ENCODE measurements at regions not wholly inside any gene's neighbourhood (a gene's known extent, or its start where the extent isn't known, plus 50 kb on each side); places are given as distances from the start of the nearest gene placed in this dataset.
A peak's percentile ranks its signal among the peaks of the same experiment; 100 is the strongest.

DNA sequence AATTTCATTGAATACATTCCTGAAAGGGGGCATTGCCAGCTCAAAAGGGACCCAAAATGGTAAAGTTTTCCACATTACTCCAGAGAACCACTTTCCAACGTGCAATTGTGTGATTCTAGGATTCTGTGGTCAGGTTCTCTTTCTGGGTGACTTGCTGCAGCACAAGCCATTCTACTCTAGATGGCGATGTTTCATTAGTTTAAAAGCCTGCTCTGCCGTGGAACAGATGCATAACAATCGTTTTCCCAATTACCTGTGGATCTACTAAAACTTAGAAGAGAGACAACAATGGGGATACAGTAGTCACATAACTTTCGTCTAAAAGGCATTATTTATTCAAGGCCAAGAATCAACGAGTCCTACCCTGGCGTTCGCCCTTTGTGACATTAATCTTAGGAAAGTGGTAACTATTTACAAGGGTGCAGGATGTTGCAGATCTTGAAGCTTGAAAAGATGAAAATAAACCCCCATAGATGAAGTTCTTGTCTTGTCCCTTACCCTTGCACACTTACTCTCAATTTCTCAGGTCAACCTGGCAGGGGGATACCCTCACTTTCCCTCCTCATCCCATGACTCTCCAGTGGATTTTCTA, 400.9 kb downstream of the SNAPC1 start:
- no peak overlapping the region for H3K9ac ChIP-seq (ENCODE audit: control insufficient read depth, extremely low read depth, insufficient read depth, low read length)
- no peaks in the 10 kb centered on the region for H3K36me3 ChIP-seq (ENCODE audit: control insufficient read depth in 2 of 2, extremely low read depth in 1 of 2, insufficient read depth in 2 of 2, low read length in 2 of 2)
- H3K79me2 ChIP-seq (ENCODE audit: control insufficient read depth, insufficient read depth, low read length) = no peaks in the 10 kb centered on the region
- no peak for TF ChIP-seq EZH2 (IDR thresholded peaks at IDR 0.05; ENCODE audit: low read length)
- peak; percentile 66 to 81 (median 71) for TF ChIP-seq CTCF (optimal IDR thresholded peaks at IDR 0.05 in 1 of 3, IDR thresholded peaks at IDR 0.05 in 1 of 3, conservative IDR thresholded peaks at IDR 0.05 in 1 of 3; ENCODE audit: extremely low read depth in 1 of 3, insufficient read depth in 2 of 3, low read length in 3 of 3)
- H3K4me2 ChIP-seq (ENCODE audit: control insufficient read depth, extremely low read depth, insufficient read depth, low read depth, low read length) = no peak overlapping the region
- dilution Hi-C loops (cut with MboI; ENCODE audit: extremely low pct_ligation_motif_present, low sequenced_read_pairs) = no loop called here
- H3K9me1 ChIP-seq (ENCODE audit: control insufficient read depth, extremely low read depth, insufficient read depth, low read length) = no peaks in the 10 kb centered on the region
- no peak overlapping the region for H2AFZ ChIP-seq (ENCODE audit: control insufficient read depth, low read length)
- no peaks in the 10 kb centered on the region for H4K20me1 ChIP-seq (ENCODE audit: control insufficient read depth, extremely low read depth, insufficient read depth, low read length)
- no peaks in the 10 kb centered on the region for H3K4me1 ChIP-seq (ENCODE audit: control insufficient read depth, extremely low read depth, insufficient read depth, low read length)
- FAIRE-seq = peak; percentile 85
- H3K27me3 ChIP-seq (ENCODE audit: control insufficient read depth, extremely low read depth, insufficient read depth, low read length) = no peaks in the 10 kb centered on the region
- DNase-seq (ENCODE audit: low read depth, low spot score) = no peak
- no peak overlapping the region for H3K4me3 ChIP-seq (ENCODE audit: control insufficient read depth in 2 of 3, extremely low read depth in 1 of 3, insufficient read depth in 2 of 3, low read depth in 1 of 3, low read length in 3 of 3)
- no peaks in the 10 kb centered on the region for H3K9me3 ChIP-seq (ENCODE audit: control insufficient read depth, low read depth, low read length)
- no peak overlapping the region for H3K27ac ChIP-seq (ENCODE audit: control insufficient read depth, insufficient read depth, low read length)

GRCh38 chr14:62168564-62169155, 406.4 kb downstream of the SNAPC1 start:
- Histone ChIP-seq H3K4me2 (ENCODE audit: control insufficient read depth, extremely low read depth, insufficient read depth, low read depth, low read length) (no peak overlapping the region), H3K36me3 (ENCODE audit: control insufficient read depth in 2 of 2, extremely low read depth in 1 of 2, insufficient read depth in 2 of 2, low read length in 2 of 2) (no peaks in the 10 kb centered on the region), H4K20me1 (ENCODE audit: control insufficient read depth, extremely low read depth, insufficient read depth, low read length) (no peaks in the 10 kb centered on the region), H3K27ac (ENCODE audit: control insufficient read depth, insufficient read depth, low read length) (no peak overlapping the region), H2AFZ (ENCODE audit: control insufficient read depth, low read length) (no peak overlapping the region), H3K9me1 (ENCODE audit: control insufficient read depth, extremely low read depth, insufficient read depth, low read length) (no peaks in the 10 kb centered on the region), H3K79me2 (ENCODE audit: control insufficient read depth, insufficient read depth, low read length) (no peaks in the 10 kb centered on the region), H3K27me3 (ENCODE audit: control insufficient read depth, extremely low read depth, insufficient read depth, low read length) (no peaks in the 10 kb centered on the region), H3K9me3 (ENCODE audit: control insufficient read depth, low read depth, low read length) (no peaks in the 10 kb centered on the region), H3K4me1 (ENCODE audit: control insufficient read depth, extremely low read depth, insufficient read depth, low read length) (no peaks in the 10 kb centered on the region), H3K4me3 (ENCODE audit: control insufficient read depth in 2 of 3, extremely low read depth in 1 of 3, insufficient read depth in 2 of 3, low read depth in 1 of 3, low read length in 3 of 3) (no peak overlapping the region), H3K9ac (ENCODE audit: control insufficient read depth, extremely low read depth, insufficient read depth, low read length) (no peak overlapping the region)
- dilution Hi-C loops (cut with MboI; ENCODE audit: extremely low pct_ligation_motif_present, low sequenced_read_pairs) = no loop called here
- FAIRE-seq = no peak
- TF ChIP-seq EZH2 (IDR thresholded peaks at IDR 0.05; ENCODE audit: low read length) (no peak), CTCF (optimal IDR thresholded peaks at IDR 0.05 in 1 of 3, IDR thresholded peaks at IDR 0.05 in 1 of 3, conservative IDR thresholded peaks at IDR 0.05 in 1 of 3; ENCODE audit: extremely low read depth in 1 of 3, insufficient read depth in 2 of 3, low read length in 3 of 3) (peak in 2 of 3 experiments; percentile 10 to 11)
- DNase-seq (ENCODE audit: low read depth, low spot score) = no peak

Data from keratinocyte (primary cell).